ENCODE measurements at regions not wholly inside any gene's neighbourhood (a gene's known extent, or its start where the extent isn't known, plus 50 kb on each side); places are given as distances from the start of the nearest gene placed in this dataset.

DNA sequence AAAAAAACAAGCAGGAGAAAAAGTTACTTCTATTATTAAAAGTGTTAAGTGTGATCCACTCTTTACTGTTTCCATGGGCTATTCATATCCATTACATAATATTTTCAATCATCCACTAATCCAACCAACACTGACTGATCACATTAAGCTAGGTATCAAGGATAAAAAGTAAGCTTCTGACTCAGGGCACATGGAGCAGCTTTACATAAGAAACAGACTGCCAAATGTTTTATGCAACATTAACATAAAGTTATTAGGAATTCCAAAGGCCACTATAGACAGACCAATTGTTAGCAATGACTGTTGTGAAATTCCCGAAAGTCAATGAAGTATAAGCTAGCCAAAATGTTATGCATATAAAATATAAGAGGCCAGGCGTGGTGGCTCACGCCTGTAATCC, 277.6 kb downstream of the ZEB2 start:
- no peak for DNase-seq (ENCODE audit: low spot score)

DNA sequence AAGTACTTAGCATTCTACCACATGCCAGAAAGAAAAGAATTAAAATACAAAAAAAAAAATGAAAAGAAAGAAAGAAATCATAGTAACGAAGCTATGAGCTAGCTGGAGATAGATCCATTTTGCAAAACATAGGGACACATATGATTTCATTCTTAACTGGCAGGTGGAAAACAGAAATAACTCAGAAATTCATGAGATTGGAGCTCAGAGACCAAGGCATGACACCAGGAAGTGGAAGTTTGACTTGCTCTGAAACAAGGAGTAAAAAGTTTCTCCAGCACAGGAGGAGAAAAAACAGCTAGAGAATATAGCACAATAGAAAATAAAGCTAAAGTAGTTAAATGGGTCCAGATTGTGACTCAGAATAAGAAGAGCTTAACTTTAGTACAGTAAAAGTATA, 278.1 kb downstream of the ZEB2 start:
- no peak for DNase-seq (ENCODE audit: low spot score)

DNA sequence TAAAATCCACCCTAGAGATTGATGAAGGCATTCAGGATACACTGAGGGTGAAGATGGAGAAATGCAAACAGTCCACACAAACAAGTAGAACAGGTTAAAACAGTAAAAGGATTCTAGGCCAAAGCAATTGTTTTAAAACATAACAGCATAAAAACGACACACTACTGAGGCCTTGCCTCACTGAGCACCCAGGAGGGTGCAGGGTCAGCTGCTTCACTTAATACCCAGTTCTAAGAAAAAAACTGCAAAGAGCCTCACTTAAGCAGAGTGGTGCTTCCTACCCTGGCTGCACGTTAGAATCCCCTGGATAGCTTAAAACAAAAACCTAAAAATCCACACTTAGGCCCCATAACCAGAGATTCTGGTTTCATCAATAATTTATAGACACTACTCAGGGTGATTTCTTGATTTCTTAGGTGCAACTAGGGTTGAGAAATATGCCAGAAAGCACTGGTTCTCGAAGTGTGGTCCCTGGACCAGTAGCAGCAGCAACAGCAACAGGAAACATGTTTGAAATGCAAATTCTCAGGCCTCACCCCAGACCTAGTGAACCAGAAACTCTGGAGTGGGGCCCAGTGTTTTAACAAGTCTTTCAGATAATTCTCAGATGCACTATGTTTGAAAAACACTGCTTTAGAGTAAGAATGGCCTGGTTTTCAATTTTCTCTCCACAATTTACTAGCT, 279.1 kb downstream of the ZEB2 start:
- no peak for DNase-seq (ENCODE audit: low spot score)

DNA sequence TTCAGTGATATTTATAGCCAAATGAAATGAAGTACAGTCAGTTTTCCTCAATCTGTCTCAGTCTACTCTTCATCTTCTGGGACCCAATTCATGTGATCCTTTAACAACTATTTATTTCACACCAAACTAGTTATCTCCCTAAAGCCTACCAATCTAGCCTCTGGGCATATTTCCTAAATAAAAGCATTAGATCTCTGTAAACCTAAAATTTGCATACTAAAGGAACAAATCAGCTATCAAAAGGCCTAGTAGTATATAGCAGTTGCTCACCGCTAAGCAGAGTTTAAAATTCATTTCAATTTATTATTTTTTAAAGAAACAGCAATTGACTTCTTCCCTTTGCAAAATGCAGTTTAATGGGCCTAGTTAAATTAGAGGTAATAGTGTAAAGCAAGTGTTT, 280.2 kb downstream of the ZEB2 start:
- DNase-seq (ENCODE audit: low spot score) = no peak

DNA sequence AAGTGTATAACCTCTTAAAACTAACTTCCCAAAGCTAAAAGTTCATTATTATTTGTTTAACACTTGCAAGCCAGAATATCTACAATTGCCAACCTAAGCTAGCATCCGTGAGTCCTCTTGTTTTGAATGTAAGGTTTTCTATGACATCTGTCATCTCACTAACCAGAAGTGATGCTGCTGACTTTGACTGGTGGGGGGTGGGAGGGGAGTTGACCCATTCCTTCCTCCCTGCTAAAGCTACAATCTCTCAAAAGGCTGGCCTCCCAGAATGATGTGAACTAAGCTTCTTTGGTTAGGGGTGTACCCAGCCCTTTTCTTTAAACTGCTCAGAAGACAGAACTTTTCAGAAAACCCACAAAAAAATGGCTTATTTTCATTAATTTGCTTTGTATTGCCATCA, 280.6 kb downstream of the ZEB2 start:
- DNase-seq (ENCODE audit: low spot score) = no peak

DNA sequence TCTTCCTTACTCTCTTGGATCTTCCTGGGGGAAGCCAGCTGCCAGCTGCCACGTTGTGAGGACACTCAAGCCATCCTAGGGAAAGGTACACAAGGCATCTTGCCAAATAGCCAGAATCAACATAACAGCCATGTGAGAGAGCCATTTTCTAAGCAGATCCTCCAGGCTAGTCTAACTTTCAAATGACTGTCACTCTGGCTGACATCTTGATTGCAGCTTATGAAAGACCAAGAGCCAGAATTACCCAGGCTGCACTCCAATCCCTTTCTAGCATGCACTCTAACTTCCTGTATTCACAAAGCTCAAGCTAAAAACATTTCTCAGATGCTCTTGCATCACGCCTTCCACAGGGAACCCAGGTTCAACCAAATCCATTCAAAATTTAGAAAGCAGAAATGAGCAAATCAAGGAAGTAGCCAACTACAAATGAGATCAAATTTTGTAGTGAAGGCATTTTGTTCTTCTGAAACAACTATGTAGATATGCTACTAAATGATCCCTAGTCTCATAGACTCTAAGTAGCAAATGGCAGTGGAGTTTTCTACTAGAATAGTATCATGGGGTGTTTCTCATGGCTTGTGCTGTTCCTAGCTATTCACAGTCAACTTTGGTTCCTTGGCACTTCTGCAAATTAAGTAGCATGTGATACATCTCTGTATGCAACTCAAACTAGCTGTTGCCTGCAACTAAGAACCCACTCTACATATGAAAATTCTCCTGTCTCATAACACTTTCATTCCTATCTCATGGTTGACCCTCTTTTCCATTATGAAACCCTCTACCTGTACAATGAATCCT, 281.9 kb downstream of the ZEB2 start:
- DNase-seq (ENCODE audit: low spot score) = peak; percentile 19

DNA sequence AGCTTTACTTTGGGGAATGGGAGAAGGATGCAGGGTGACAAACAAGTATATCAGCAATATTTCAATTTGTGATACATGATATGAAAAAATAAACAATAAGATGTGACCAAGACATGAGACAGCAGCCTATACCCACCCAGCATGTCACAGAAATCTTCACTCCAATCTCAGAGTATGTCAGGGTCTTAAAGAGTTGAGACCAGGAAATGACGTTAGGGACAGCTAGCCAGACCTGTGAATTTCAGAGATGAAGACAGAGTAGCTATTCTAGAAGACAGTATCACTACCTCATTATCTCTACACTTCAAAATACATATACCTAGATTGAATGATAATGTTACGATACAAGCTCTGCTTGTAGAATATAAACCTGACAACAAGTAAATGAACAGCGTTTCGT, 282.8 kb downstream of the ZEB2 start:
- no peak for DNase-seq (ENCODE audit: low spot score)

DNA sequence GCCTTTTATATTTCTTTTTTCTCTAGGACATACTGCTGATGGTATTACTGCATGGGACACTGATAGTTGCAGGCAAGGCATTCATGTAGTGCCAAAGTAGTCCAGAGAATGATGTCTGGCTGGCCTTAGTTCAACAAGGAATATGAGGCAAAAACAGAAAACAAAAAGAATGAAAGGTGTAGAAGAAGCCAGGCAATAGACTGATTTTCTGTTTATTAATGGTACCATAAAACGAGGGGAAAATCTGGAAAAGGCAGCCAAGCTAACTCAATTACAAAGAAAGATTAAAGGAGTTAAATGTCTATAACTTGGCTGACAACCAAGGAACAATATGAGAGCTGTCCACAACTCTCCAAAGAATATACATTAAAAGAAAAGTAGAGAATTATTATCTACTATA, 284.9 kb downstream of the ZEB2 start:
- DNase-seq (ENCODE audit: low spot score) = no peak

DNA sequence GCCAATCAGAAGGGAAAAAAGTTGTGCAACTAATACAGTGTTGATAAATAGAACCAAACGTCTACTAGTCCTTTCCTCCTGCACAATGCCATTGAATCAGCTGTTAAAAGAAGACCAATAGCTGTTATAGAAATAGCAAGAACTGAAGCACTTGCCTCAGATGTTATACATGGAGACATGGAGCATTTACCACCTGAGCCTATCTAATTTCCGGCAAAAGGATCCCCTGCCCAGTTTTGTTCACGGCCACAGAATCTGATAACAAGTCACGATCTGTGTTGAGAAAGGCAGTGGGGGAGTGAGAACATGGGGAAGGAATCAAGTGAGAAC, 285.4 kb downstream of the ZEB2 start:
- no peak for DNase-seq (ENCODE audit: low spot score)

DNA sequence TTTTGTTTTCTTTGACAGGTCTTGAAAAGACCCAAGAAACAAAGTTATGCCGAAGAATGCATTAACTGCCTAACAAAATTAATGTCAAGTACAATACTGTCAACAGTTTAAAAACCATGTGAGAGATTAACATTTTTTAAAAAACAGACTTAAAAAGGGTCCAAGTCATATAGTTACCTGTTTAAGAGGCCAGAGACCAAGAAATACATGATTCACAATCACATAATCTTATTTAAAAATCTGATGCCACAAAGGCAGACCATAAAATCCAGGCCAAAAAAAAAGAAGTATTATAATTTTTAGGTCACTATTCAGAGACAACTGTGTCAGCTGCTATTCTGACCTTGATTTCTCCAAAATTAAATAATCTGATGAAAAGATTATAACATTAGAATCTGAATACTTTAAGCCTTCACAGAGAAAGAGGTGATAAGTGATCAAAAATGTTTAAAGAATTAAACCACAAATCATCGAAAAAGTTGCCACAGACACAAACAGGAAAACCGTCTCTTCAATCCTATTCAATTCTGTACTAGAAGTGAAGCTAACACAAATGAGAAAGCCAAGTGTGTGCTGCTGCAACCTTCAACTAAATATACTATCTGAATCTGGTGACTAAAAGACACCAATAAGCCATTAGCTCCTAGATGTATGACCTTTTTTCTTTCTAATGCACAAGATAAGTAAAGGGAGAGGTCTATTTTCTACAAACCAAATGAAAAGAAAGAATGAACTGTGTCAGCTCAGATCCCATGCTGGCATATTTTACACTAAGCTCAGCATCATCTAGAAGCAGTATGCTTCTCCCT, 286.0 kb downstream of the ZEB2 start:
- DNase-seq (ENCODE audit: low spot score) = no peak

DNA sequence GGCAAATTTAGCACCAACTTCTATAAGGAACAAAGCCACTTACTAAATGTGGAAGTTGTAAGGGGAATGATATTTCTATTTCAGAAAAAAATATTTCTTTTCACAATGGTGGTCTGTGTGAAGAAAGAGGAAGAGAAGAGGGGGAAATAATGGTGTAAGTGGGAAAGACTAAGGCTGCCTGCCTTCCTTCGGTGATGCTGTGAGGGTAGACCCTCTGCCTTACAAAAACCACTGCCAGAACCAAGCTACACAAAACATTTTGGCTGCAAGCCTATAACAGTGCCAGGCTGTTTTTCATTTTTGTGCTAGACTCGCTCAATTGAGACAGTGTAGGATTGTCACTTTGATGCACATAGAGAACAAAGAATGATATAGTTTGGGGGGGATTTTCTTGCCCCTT, 286.6 kb downstream of the ZEB2 start:
- DNase-seq (ENCODE audit: low spot score) = peak; percentile 49

DNA sequence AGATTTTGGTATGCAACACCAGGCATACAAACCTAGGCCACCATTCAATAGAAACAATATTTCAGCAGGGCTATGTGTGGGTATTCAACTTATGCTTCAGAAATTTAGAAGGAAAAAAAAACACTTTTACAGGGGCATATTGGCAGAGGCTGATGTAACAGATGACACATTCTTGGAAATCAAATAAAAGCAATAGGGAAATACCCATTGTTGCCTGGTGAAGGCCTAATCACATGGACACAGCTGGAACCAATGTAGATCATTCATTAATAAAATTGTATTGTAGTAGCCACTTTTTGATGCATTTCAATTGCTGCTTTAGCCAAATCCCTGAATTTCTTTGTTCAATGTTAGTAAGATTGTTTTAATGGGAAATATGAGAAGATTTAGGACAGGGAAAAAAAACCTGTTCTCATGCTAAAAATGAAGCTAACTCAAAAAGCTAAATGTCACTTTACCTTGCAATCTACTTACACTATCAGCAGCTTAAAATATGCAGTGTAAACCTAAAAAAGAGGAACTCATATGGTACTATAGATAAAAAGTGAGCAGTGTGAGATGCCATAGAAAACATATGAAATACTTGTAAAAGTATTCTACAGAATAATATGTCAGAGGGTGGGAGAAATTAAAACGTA, 289.4 kb downstream of the ZEB2 start:
- no peak for DNase-seq (ENCODE audit: low spot score)

DNA sequence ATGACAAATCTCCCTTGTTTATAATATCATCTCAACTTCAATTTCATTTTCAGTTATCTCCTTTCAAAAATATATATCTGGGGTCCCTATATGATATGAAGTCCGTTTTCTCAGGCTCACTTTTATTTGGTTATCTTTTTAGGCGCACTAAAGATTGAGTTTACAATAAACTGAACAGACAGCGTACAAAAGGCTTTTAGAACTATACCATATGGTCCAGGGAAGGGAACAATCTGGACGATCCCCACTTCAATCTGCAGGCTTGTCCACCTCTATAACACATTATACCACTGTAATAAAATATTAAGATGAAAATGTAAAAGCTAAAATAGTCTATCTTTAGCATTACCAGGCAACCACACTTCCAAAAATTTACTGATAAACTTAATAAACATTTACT, 289.9 kb downstream of the ZEB2 start:
- no peak for DNase-seq (ENCODE audit: low spot score)

DNA sequence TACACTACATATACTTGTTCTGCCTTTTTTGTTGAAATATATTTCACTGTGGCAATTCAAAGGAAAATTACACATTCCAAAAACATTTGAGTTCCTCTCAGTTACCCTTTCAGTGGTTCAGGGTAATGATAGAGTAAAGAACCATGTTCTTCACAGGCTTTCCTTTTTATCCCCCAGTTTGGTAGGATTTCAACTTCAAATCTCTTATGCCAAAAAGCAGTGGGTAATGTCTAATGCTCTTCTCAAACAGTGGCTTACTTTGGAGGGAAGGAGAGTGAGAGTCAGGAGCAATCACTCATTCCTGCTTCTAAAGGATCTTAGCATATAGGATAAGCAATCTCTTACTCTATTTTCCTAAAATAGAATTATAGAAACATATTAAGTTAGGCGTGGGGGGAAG, 290.6 kb downstream of the ZEB2 start:
- no peak for DNase-seq (ENCODE audit: low spot score)

DNA sequence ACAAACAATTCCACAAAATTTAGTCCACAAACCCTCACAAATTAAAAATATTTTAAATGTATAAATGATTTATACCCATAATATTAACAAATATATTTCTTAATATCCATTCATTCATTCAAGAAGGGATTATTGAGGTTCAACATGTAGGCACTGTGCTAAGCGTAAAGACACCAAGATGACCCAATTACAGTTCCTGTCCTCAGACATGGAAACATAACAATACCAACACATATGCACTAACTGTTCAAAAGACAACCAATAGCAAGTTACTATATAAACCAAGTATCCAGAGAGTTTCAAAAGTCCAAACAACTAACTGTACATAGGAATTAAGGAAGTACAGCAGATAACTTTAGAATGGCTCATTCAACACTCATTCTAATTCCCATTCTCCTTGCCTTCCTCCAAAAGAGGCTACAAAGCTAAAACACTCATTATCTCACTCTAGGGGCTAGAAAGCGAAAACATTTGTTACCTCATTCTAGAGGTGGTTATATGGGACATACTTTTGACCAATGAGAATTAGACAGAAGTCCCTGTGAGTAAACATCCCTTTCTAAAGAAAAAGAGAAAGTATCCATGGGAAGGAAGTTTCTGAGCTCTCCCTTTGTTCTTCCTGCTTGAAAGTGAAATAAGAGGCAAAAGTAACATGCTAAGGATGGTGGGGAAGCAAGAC, 292.4 kb downstream of the ZEB2 start:
- DNase-seq (ENCODE audit: low spot score) = no peak

DNA sequence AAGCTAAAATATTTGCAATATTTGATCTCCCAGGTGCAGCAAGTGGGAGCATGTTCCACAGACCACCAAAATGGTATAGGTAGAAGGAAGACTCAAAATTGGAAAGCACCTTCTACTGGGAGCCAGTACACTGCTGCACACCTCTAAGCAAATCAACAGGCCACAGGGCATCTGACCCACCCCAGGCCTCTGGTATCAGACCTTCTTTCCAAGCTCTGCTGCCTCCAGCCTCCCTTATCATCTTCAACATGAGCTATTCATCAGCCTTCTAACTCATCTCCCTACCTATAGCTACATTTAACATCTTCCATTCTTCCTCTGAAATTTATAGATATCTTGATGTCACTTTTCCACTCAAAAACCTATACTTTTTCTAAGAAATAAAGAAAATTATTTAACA, 294.8 kb downstream of the ZEB2 start:
- no peak for DNase-seq (ENCODE audit: low spot score)

DNA sequence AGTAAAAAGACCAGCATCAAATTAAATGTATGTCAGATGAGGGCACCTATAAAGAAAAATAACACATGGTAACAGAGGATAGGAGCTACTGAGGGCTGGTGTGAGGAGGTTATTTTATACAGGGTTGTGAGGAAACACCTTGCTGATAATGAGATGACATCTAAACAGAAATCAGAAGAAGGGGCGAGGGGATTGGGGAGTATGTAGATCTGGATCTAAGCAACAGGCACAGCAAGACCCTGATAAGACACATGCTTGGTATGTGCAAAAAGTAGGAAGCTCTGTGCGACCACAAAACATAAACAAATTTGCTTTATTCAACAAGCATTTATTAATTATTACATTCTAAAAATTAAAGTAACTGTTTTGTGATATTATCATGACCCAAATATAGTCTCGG, 295.4 kb downstream of the ZEB2 start:
- DNase-seq (ENCODE audit: low spot score) = no peak

DNA sequence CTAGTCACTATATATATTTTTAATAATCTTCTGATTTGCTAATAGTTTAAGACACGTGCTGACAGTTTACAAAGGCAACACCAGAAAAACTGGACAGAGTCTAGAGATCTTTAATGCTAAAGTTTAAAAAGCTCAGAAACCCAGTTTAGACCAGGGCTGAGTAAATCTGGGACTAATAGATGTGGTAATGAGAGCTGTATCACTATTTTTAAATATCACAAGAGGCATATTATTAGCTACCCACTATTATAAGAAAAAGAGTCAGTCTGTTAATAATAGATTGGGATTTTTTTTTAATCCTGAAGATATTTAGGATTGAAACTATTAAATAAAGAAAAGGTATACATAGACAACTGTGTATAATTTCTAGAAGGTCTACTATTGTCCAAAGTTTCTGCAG, 299.9 kb downstream of the ZEB2 start:
- DNase-seq (ENCODE audit: low spot score) = no peak

DNA sequence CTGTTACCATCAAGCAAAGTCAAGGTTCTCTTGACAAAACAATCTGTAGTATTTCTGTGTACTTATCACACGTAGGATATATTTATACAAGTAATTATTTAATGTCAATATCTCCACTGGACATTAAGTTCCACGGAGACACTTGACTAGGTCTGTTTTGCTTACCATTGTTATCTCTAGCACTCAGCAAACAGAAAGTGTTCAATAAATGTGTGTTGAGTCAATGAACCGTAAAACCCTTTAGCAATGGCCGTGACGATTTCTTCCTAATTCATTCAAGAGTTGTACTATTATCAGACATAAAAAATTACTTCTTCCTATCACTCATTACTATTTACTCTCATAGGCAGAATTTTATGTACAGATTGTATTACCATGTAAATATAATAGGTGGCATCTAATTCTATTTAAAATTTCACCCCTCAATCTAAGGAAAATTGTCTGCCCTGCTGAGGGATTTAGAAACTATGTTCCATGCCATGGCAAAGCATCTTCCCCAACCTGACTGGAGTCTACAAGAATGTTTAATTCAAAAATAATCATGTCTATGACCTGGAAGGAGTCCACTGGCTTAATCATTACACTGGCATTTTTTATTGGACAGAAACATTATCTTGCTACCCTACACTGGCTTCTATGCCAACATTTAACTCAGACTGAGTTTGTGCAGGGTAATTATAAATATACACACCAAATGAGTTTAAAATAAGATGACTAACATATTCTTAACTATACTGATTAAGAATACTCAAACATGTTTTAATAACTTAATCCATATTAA, 301.9 kb downstream of the ZEB2 start:
- DNase-seq (ENCODE audit: low spot score) = no peak

DNA sequence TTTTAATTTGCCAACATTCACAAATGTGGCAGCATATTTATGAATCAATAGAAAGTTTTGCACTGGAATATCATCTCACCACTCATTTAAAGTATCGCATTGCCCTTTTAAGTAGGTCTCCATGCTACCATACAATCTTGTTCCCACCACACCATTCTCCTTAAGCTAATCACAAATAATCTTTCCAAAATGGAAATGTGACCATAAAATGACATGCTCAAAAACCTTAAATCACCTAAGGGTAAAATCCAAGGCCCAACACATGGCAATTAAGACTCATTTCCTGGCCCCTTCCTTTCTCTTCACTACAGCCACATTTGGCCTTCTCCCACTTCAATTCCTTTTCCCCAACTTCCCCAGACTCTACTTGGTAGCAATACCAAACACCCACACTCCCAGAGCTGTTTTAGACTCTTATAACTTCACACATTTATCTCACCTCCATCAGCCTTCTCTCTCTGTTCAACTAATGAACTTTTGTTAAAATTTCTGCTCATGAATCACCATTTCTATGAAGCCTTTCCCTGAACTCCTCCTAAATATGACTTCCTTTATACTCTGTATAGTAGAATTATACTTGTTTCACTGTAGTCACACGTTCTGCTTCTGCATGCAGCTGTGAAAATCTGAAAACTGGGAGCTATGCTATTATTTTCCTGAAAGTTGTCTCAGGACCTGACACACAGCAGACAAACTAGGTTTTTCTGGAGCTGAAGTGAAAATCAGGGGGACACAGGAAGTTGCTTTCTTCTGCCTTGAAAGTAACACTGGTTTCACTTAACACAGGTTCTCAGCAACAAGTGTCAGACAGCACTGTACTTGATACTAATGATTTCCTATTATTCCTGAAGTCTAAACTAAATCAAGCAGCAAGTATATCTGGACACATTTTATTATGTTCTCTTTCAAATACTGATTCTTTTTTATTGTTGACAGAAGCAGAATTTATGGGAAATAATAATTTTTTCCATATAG, 303.9 kb downstream of the ZEB2 start:
- no peak for DNase-seq (ENCODE audit: low spot score)
